SK-N-SH (cell line): ENCODE measurements at regions not wholly inside any gene's neighbourhood (a gene's known extent, or its start where the extent isn't known, plus 50 kb on each side); places are given as distances from the start of the nearest gene placed in this dataset.

ENCODE experiments used
- CTCF ChIA-PET: fragments of 300-600, 350-600 bp; formaldehyde crosslinking; extraction: SDS; loops from one replicate; lab custom pipeline; 2021; lab: Yijun Ruan, JAX
- POLR2A ChIA-PET: fragments of 350-600 bp; sonication (Branson Sonifier 250); formaldehyde crosslinking; extraction: SDS; loops from one replicate; lab custom pipeline; 2020; ENCODE audit warnings: antibody characterized with exemption, inconsistent platforms; lab: Yijun Ruan, JAX
- DNase-seq: peaks from one replicate; pipeline ENCODE4 v3.0.0; 2012
- H2AFZ ChIP-seq: fragments of 200-600 bp; sonication (generic); 2 replicates; pipeline ENCODE4 v1.8.1; 2016; ENCODE audit warnings: antibody characterized with exemption, mild to moderate bottlenecking, low read depth
- H3F3A ChIP-seq: fragments of 200-600 bp; sonication (generic); replicated peaks from 2 replicates; pipeline ENCODE3; 2016; ENCODE audit warnings: antibody characterized with exemption, mild to moderate bottlenecking; ENCODE audit not compliant: insufficient read depth
- H3K27ac ChIP-seq, 2 experiments: fragments of 200-500 bp in 1 of 2; fragments of 200-600 bp in 1 of 2; sonication (Bioruptor generic) in 1 of 2; sonication (generic), shearing (Covaris generic) in 1 of 2; 2 replicates each; pipeline versions ENCODE4 v1.5.1 to v1.6.1; 2014 to 2016; ENCODE audit warnings: low read depth in 2 of 2, inconsistent platforms in 1 of 2, low read length in 1 of 2, mild to moderate bottlenecking in 1 of 2, mixed read lengths in 1 of 2
- H3K27me3 ChIP-seq: fragments of 200-600 bp; sonication (generic), shearing (Covaris generic); 2 replicates; pipeline ENCODE4 v1.6.1; 2016; ENCODE audit warnings: mixed run types; ENCODE audit not compliant: insufficient read depth
- H3K36me3 ChIP-seq, 2 experiments: fragments of 200-500 bp in 1 of 2; fragments of 200-600 bp in 1 of 2; sonication (Bioruptor generic) in 1 of 2; sonication (generic) in 1 of 2; replicated peaks in 1 of 2; 2 replicates each; pipeline versions ENCODE3 to v1.5.1; 2014 to 2016; ENCODE audit warnings: low read length in 1 of 2, mild to moderate bottlenecking in 1 of 2; ENCODE audit not compliant: insufficient read depth in 2 of 2, control insufficient read depth in 1 of 2
- H3K4me1 ChIP-seq, 2 experiments: fragments of 200-500 bp in 1 of 2; fragments of 200-600 bp in 1 of 2; sonication (Bioruptor generic) in 1 of 2; sonication (generic), shearing (Covaris generic) in 1 of 2; 2 replicates each; pipeline versions ENCODE4 v1.5.1 to v1.6.1; 2014 to 2016; ENCODE audit warnings: low read depth in 1 of 2, low read length in 1 of 2, mixed run types in 1 of 2; ENCODE audit not compliant: insufficient read depth in 2 of 2, control insufficient read depth in 1 of 2
- H3K4me2 ChIP-seq: fragments of 200-600 bp; sonication (generic), shearing (Covaris generic); 2 replicates; pipeline ENCODE4 v1.6.1; 2017; ENCODE audit warnings: mixed run types
- H3K4me3 ChIP-seq, 2 experiments: fragments of 200-500 bp in 1 of 2; fragments of 200-600 bp in 1 of 2; sonication (Bioruptor generic) in 1 of 2; sonication (generic), shearing (Covaris generic) in 1 of 2; 2 replicates each; pipeline versions ENCODE4 v1.5.1 to v1.8.1; 2014 to 2016; ENCODE audit warnings: low read depth in 2 of 2, inconsistent platforms in 1 of 2, low read length in 1 of 2, mild to moderate bottlenecking in 1 of 2, mixed read lengths in 1 of 2, moderate library complexity in 1 of 2
- H3K79me2 ChIP-seq: fragments of 200-600 bp; sonication (generic); 2 replicates; pipeline ENCODE4 v1.8.1; 2017; ENCODE audit warnings: mild to moderate bottlenecking; ENCODE audit not compliant: insufficient read depth
- H3K9ac ChIP-seq: fragments of 200-600 bp; sonication (generic); 2 replicates; pipeline ENCODE4 v1.6.1; 2017; ENCODE audit warnings: mixed run types
- H3K9me2 ChIP-seq: fragments of 200-600 bp; sonication (generic); 2 replicates; pipeline ENCODE4 v1.6.1; 2017; ENCODE audit warnings: mixed run types
- H3K9me3 ChIP-seq: fragments of 200-600 bp; sonication (generic); 2 replicates; pipeline ENCODE4 v1.6.1; 2017; ENCODE audit warnings: mixed run types, mild to moderate bottlenecking, moderate library complexity
- H4K20me1 ChIP-seq: fragments of 200-600 bp; sonication (generic); 2 replicates; pipeline ENCODE4 v1.6.1; 2017; ENCODE audit warnings: mild to moderate bottlenecking, mixed run types; ENCODE audit not compliant: insufficient read depth
- ELF1 ChIP-seq: IDR thresholded peaks from 2 replicates; pipeline ENCODE4 v1.4.0; 2012
- EZH2phosphoT487 ChIP-seq: fragments of 200-600 bp; sonication (generic); IDR thresholded peaks from 2 replicates; pipeline ENCODE4 v1.6.1; 2017; ENCODE audit warnings: low read depth, mixed run types, mild to moderate bottlenecking, antibody characterized with exemption, moderate library complexity, borderline replicate concordance
- FOXJ3 ChIP-seq: sonication (generic); formaldehyde crosslinking; IDR thresholded peaks from 2 replicates; pipeline ENCODE4 v1.5.1; 2020; ENCODE audit warnings: mild to moderate bottlenecking, missing genetic modification reagents
- GABPA ChIP-seq: IDR thresholded peaks from 2 replicates; pipeline ENCODE4 v1.4.0; 2012; ENCODE audit warnings: low read depth, mild to moderate bottlenecking
- JUND ChIP-seq: IDR thresholded peaks from 2 replicates; pipeline ENCODE4 v1.4.0; 2012
- MEF2A ChIP-seq: IDR thresholded peaks from 2 replicates; pipeline ENCODE4 v1.4.0; 2012; ENCODE audit warnings: low read depth, borderline replicate concordance
- MXI1 ChIP-seq: IDR thresholded peaks from 2 replicates; pipeline ENCODE4 v1.6.1; 2012; ENCODE audit warnings: mild to moderate bottlenecking, low read depth, low read length, improper control_type of control experiment
- NFIC ChIP-seq: IDR thresholded peaks from 2 replicates; pipeline ENCODE4 v1.4.0; 2012; ENCODE audit warnings: borderline replicate concordance
- NRF1 ChIP-seq: IDR thresholded peaks from 2 replicates; pipeline ENCODE4 v1.6.1; 2012; ENCODE audit warnings: low read depth, mild to moderate bottlenecking, low read length
- POLR2AphosphoS5 ChIP-seq: IDR thresholded peaks from 2 replicates; pipeline ENCODE4 v1.6.1; 2012; ENCODE audit warnings: low read depth, low read length
- RAD21 ChIP-seq: IDR thresholded peaks from 2 replicates; pipeline ENCODE4 v1.6.1; 2012; ENCODE audit warnings: mild to moderate bottlenecking, low read length
- REST ChIP-seq: IDR thresholded peaks from 2 replicates; pipeline ENCODE4 v1.6.1; 2012; ENCODE audit warnings: mild to moderate bottlenecking, low read depth, low read length, moderate library complexity
- RFX5 ChIP-seq: IDR thresholded peaks from 2 replicates; pipeline ENCODE4 v1.6.1; 2012; ENCODE audit warnings: mild to moderate bottlenecking, improper control_type of control experiment, low read length
- RXRA ChIP-seq: IDR thresholded peaks from 2 replicates; pipeline ENCODE4 v1.4.0; 2012; ENCODE audit warnings: low read depth, mild to moderate bottlenecking, borderline replicate concordance
- SIN3A ChIP-seq: IDR thresholded peaks from 2 replicates; pipeline ENCODE4 v1.6.1; 2012; ENCODE audit warnings: low read depth, mild to moderate bottlenecking, low read length, moderate library complexity, borderline replicate concordance
- SMC3 ChIP-seq: IDR thresholded peaks from 2 replicates; pipeline ENCODE4 v1.6.1; 2012; ENCODE audit warnings: low read depth, low read length, improper control_type of control experiment
- TAF1 ChIP-seq: IDR thresholded peaks from 2 replicates; pipeline ENCODE4 v1.6.1; 2012; ENCODE audit warnings: low read depth, mild to moderate bottlenecking, low read length, moderate library complexity, borderline replicate concordance
- USF1 ChIP-seq: IDR thresholded peaks from 2 replicates; pipeline ENCODE4 v1.4.0; 2012; ENCODE audit warnings: low read depth, borderline replicate concordance
- USF2 ChIP-seq: fragments of 150-350 bp; IDR thresholded peaks from 2 replicates; pipeline ENCODE4 v1.6.1; 2017; ENCODE audit warnings: antibody characterized with exemption, low read length, low read depth, borderline replicate concordance
- YY1 ChIP-seq: IDR thresholded peaks from 2 replicates; pipeline ENCODE4 v1.4.0; 2012; ENCODE audit warnings: low read depth, mild to moderate bottlenecking
- WGBS: methylation state at CpG from one replicate; pipeline ENCODE4 v1.1.6; 2017; ENCODE audit warnings: low lambda C conversion rate; 5-methylcytosine and 5-hydroxymethylcytosine counted together

GRCh38 chr2:7861910-7862702, 819.8 kb upstream of the ID2 start:
- Histone ChIP-seq H2AFZ (no peak overlapping the region), H3K79me2 (no peaks in the 10 kb centered on the region), H3K27me3 (no peaks in the 10 kb centered on the region), H3K4me2 (no peak overlapping the region), H3K4me1 (no peaks in the 10 kb centered on the region), H3K27ac (no peak overlapping the region), H3K4me3 (no peak overlapping the region), H4K20me1 (no peaks in the 10 kb centered on the region), H3K9me2 (no peaks in the 10 kb centered on the region), H3K9me3 (no peaks in the 10 kb centered on the region), H3K9ac (no peak overlapping the region), H3K36me3 (no peaks in the 10 kb centered on the region), H3F3A (no peaks in the 10 kb centered on the region)
- TF ChIP-seq EZH2phosphoT487 (no peak), REST (no peak), FOXJ3 (CRISPR knock-in tag) (no peak), SIN3A (no peak), JUND (no peak), RXRA (no peak), MEF2A (no peak), YY1 (no peak), TAF1 (no peak), NFIC (no peak), USF1 (no peak), RAD21 (no peak), SMC3 (no peak), MXI1 (no peak), NRF1 (no peak), GABPA (no peak), RFX5 (no peak), USF2 (no peak), POLR2AphosphoS5 (no peak), ELF1 (no peak)
- POLR2A ChIA-PET, result no interaction called here
- no peak for DNase-seq
- WGBS, result 64% methylated on average over 8 of the region's 8 CpGs
- CTCF ChIA-PET, result interaction anchor here (1.5 to 2.0 kb wide), 2 partner anchors 8 to 18 kb away, joined by 3 to 5 read pairs; no protein-coding TSS in a partner anchor
